Kidney epithelial cell (primary cell): ENCODE measurements at regions not wholly inside any gene's neighbourhood (a gene's known extent, or its start where the extent isn't known, plus 50 kb on each side); places are given as distances from the start of the nearest gene placed in this dataset.

Source experiments
- DNase-seq: peaks from one replicate; pipeline ENCODE4 v3.0.0-alpha.2; 2010; ENCODE audit warnings: low read depth
- H3K27me3 ChIP-seq: 2 replicates; pipeline ENCODE4 v1.6.0; 2011; ENCODE audit warnings: low read length; ENCODE audit not compliant: control insufficient read depth, insufficient read depth
- H3K36me3 ChIP-seq: 2 replicates; pipeline ENCODE4 v1.5.1; 2011; ENCODE audit warnings: low read length; ENCODE audit not compliant: control insufficient read depth, insufficient read depth
- H3K4me3 ChIP-seq: 2 replicates; pipeline ENCODE4 v1.5.1; 2011; ENCODE audit warnings: low read depth, mild to moderate bottlenecking, control low read depth, low read length
- TF ChIP-seq, protein P1 (sequence below): IDR thresholded peaks from 2 replicates; pipeline ENCODE4 v1.5.1; 2011; ENCODE audit warnings: mild to moderate bottlenecking, moderate library complexity, low read length, control low read depth, inconsistent platforms; ENCODE audit not compliant: insufficient read depth, poor library complexity, severe bottlenecking

- no peak for DNase-seq
- Histone ChIP-seq H3K4me3 (no peak overlapping the region), H3K36me3 (no peaks in the 10 kb centered on the region), H3K27me3 (no peaks in the 10 kb centered on the region)
- TF ChIP-seq, protein P1, sequence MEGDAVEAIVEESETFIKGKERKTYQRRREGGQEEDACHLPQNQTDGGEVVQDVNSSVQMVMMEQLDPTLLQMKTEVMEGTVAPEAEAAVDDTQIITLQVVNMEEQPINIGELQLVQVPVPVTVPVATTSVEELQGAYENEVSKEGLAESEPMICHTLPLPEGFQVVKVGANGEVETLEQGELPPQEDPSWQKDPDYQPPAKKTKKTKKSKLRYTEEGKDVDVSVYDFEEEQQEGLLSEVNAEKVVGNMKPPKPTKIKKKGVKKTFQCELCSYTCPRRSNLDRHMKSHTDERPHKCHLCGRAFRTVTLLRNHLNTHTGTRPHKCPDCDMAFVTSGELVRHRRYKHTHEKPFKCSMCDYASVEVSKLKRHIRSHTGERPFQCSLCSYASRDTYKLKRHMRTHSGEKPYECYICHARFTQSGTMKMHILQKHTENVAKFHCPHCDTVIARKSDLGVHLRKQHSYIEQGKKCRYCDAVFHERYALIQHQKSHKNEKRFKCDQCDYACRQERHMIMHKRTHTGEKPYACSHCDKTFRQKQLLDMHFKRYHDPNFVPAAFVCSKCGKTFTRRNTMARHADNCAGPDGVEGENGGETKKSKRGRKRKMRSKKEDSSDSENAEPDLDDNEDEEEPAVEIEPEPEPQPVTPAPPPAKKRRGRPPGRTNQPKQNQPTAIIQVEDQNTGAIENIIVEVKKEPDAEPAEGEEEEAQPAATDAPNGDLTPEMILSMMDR, result no peak
Observed at GRCh38 chr11:130709531-130709930, 206.7 kb downstream of the SNX19 start.

GRCh38 chr11:130710021-130710420 lies 206.3 kb downstream of the SNX19 start:
- DNase-seq, result no peak
- no peaks in the 10 kb centered on the region for H3K27me3 ChIP-seq
- H3K4me3 ChIP-seq, result no peak overlapping the region

DNA sequence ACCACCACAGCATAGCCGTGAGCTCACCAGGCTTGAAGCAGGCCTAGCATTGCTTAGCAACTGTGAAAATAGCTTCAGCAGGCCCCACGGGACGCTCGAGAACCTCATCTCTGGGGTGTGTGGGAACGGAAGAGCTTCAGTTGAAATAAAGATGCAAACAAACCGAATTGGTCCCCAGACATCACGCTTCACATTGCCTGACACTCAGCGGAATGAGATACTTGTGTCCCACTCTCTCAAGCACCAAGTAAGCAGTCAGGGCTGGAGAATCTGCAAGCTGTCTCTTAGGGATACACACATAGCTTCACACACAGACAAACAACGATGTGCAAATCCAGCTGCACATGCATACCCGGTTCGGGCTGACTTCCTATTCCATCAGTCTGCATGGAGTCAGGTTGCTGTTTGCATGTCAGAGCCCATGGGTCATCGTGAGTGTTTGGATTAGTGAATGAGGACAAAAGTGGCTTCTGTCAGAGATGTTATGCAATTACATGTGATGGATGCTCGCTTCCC lies 205.7 kb downstream of the SNX19 start:
- no peak for DNase-seq
- TF ChIP-seq, protein P1, result no peak
- H3K27me3 ChIP-seq, result no peaks in the 10 kb centered on the region
- H3K4me3 ChIP-seq, result no peak overlapping the region
- H3K36me3 ChIP-seq, result no peaks in the 10 kb centered on the region

More at GRCh38 chr11:130710021-130710420, 206.3 kb downstream of the SNX19 start:
- H3K36me3 ChIP-seq, result no peaks in the 10 kb centered on the region
- TF ChIP-seq, protein P1, result no peak

DNA sequence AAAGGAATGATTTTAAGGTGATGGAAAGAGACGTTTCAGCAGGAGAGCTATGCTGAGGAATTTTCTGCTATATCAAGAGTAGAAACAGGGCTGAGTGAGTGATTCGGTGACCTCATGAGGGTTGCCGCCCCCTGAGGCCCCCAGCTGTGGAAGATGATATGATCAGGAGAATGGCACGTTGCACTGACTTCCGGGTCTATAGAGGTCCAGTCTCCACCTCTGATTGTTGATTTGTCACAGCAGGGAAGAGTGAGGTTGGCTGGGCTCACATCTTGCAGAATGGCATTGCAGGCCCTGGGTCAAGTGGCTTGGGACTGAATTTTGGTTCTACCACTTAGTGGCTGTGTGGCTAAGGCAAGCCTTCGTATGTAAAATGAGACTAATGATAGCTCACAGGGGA lies 205.1 kb downstream of the SNX19 start:
- Histone ChIP-seq H3K27me3 (no peaks in the 10 kb centered on the region), H3K4me3 (no peak overlapping the region), H3K36me3 (no peaks in the 10 kb centered on the region)
- TF ChIP-seq, protein P1, result no peak
- DNase-seq, result no peak

GRCh38 chr11:130712480-130712879 lies 203.8 kb downstream of the SNX19 start:
- Histone ChIP-seq H3K36me3 (no peaks in the 10 kb centered on the region), H3K4me3 (no peak overlapping the region), H3K27me3 (no peaks in the 10 kb centered on the region)
- TF ChIP-seq, protein P1, result no peak
- no peak for DNase-seq
